GM19452 (cell line): ENCODE measurements at regions not wholly inside any gene's neighbourhood (a gene's known extent, or its start where the extent isn't known, plus 50 kb on each side); places are given as distances from the start of the nearest gene placed in this dataset.

ENCODE experiments used
- ATAC-seq: cut with Tn5 transposase; IDR thresholded peaks from one replicate; pipeline ENCODE4 v1.9.1; 2021; ENCODE audit not compliant: unreplicated experiment

GRCh38 chr3:148002705-148003205 is 593.6 kb downstream of the ZIC1 start:
- no peak for ATAC-seq

GRCh38 chr3:148004331-148004730 is 595.2 kb downstream of the ZIC1 start:
- ATAC-seq: no peak

DNA sequence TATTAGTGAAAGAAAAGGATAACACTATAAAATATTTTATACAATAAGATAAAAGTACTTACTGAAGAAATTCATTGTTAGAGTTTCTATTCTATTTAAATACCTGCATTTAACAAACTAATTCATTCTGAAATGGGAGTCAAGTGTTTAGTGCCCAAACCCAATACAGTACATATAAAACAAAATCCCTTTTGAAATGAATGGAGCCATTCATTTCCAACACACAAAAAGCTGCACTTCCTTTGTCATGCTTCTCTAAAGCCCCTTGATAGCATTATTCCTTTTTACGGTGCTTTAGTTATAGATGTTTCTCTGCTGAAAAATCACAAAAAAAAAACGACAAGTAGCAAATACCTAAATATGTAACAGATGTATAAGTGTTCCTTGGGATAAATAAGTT is 596.3 kb downstream of the ZIC1 start:
- ATAC-seq: no peak

GRCh38 chr3:148006508-148006907 is 597.3 kb downstream of the ZIC1 start:
- ATAC-seq: no peak

GRCh38 chr3:148008591-148008990 is 599.4 kb downstream of the ZIC1 start:
- ATAC-seq: no peak

GRCh38 chr3:148020861-148021260 is 611.7 kb downstream of the ZIC1 start:
- no peak for ATAC-seq

- ATAC-seq: no peak
Observed at GRCh38 chr3:148021381-148021780, 612.2 kb downstream of the ZIC1 start.

GRCh38 chr3:148023994-148024393 is 614.8 kb downstream of the ZIC1 start:
- ATAC-seq: no peak

- no peak for ATAC-seq
Observed at GRCh38 chr3:148026009-148026588, 616.9 kb downstream of the ZIC1 start.

DNA sequence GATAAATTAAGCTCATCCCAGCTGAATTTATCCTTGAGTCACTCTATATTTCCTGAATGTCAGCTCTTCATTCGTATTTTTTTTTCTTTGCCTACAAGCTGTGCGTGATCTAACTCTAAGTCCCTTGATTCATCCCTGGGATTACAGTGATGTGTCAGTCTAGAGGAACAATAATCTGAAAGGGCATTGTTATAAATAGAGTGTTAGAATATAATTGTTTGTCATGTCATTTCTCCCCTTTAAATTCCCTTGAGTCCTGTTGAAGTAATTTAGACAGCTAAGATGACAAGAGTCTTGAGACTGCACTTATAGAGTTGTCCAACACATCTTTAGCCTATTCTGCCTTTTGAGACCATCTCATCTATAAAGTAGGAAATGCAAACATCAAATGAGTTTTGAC is 621.8 kb downstream of the ZIC1 start:
- no peak for ATAC-seq

DNA sequence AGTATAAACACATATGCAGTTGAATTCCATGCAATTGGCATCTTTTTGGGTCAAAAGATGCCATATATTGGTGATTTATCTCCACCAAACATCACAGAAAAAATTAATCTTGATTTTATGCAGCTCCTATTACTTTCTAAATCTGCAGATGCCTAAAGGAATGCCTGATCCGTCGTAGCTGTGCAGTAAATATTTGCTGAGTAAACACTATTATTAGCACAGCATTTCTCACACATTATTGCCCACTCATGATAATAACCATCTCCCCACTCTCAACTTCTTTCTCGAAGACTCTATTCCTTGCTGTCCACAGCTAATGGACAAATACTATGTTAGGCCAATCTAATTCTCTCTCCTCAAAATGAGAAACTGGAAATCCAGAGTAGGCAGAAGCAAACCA is 625.2 kb downstream of the ZIC1 start:
- no peak for ATAC-seq

- ATAC-seq: no peak
Observed at GRCh38 chr3:148036331-148036876, 627.2 kb downstream of the ZIC1 start.

GRCh38 chr3:148042663-148043445 is 633.7 kb downstream of the ZIC1 start:
- ATAC-seq: no peak

DNA sequence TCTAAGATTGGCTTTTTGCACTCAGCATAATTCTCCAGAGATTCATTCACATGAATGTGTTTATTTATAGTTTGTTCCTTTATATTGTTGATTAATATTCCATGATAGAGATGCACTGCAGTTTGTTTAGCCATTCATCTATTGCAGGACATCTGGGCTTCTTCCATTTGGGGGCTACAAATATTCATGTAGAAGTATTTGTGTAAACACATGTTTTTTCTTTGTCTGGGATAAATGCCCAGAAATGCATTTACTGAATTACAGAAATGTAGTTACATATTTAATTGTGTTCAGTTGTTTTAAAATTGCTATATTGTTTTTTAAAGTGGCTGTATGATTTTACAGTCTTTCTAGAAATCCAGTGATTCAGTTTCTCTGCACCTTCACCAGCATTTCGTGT is 635.0 kb downstream of the ZIC1 start:
- no peak for ATAC-seq

DNA sequence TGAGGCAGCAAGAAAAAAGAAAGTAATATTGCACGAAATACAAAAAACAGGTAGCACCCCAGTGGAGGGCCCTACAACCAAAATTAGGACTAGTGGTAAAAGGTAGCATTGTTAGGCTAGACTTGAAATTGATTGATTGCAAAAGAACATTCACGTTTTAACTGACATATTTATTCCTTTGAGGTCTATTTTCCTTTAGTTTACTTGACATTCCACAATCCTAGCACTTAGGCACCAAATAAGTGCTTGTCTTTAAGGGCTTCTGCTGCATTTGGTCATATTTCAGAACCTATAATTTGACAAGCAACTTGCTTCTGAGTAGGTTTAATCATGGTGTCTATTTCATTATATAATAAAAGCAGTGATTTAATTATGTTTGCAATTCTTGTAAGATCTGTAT is 642.7 kb upstream of the AGTR1 start:
- ATAC-seq: no peak

DNA sequence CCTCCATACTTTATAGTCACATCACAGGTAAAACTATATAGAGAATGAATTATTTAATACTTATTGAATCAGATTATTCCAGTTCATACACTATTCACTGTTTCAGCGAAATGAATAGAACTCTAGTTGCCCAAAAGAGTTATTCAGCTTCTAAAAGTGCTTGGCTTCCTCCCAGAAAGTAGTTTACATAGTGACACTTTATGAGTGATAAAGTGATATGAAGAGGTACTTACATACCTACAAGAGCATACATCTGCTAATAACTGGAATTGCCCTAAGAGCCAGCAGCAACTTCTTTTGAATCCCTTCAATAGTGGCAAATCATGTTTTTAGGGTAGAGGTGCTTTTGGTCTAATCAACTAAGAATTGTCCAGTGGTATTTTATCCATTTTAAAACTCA is 635.1 kb upstream of the AGTR1 start:
- ATAC-seq: no peak

- ATAC-seq: no peak
Observed at GRCh38 chr3:148066802-148067201, 630.9 kb upstream of the AGTR1 start.

GRCh38 chr3:148068466-148068865 is 629.2 kb upstream of the AGTR1 start:
- ATAC-seq: no peak

DNA sequence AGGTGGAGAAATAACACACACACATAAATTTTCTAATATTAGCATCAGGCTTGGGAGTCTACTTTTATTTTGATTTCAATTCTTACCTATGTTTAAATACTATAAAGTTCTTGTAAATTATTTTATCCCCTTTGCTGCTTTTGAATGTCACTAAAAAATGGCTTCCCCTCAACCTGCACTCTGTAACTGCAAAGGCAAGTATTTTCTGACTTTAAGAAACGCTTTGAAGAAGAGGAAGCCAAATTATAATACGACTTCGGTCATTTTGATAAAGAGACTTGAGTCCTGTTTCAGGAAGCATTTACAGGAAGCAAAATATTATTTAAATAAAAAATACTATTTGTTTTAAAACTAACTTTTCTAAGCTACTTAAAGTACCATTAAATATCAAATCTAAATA is 627.7 kb upstream of the AGTR1 start:
- ATAC-seq: no peak

GRCh38 chr3:148073721-148074456 is 623.8 kb upstream of the AGTR1 start:
- ATAC-seq: no peak

DNA sequence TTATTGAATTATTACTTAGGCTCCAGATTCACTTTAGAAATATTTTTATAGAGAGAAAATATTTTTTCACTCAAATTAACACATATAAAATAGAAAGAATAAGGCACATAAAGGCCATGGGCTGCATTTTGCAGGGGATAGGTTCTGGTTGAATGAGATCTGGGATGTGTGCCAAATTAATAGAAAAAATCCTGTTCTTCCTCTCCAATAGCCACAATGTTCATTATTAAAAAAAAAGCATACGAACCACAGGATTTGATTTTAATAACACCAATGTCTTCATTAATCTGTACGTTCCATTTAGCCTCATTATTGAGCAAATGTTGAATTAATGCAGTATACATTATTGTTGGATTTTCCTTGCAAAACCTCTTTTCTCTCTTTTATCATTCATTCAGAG is 622.8 kb upstream of the AGTR1 start:
- ATAC-seq: no peak
